Large intestine (tissue), 3 donors: ENCODE measurements at regions not wholly inside any gene's neighbourhood (a gene's known extent, or its start where the extent isn't known, plus 50 kb on each side); places are given as distances from the start of the nearest gene placed in this dataset.

Experiments used
- DNase-seq, 2 donors: peaks; one replicate each; pipeline versions ENCODE4 v3.0.0 to v3.0.0-alpha.2; 2013
- H3K27ac ChIP-seq: one replicate; pipeline ENCODE4 v1.5.1; 2013; ENCODE audit warnings: low read length
- H3K27me3 ChIP-seq: 2 replicates; pipeline ENCODE4 v1.6.1; 2013; ENCODE audit warnings: low read length; ENCODE audit not compliant: control insufficient read depth, insufficient read depth
- H3K36me3 ChIP-seq: 2 replicates; pipeline ENCODE4 v1.6.1; 2013; ENCODE audit warnings: low read length; ENCODE audit not compliant: control insufficient read depth, insufficient read depth
- H3K4me1 ChIP-seq: one replicate; pipeline ENCODE4 v1.6.1; 2013; ENCODE audit warnings: low read length; ENCODE audit not compliant: control insufficient read depth, insufficient read depth
- H3K4me3 ChIP-seq: one replicate; pipeline ENCODE4 v1.5.1; 2013; ENCODE audit warnings: low read length
- H3K9me3 ChIP-seq: one replicate; pipeline ENCODE4 v1.6.1; 2013; ENCODE audit warnings: mild to moderate bottlenecking, low read depth, low read length, moderate library complexity; ENCODE audit not compliant: control insufficient read depth
- WGBS: methylation state at CpG from one replicate; pipeline ENCODE4 v1.1.5; 2013; ENCODE audit warnings: low lambda C conversion rate; ENCODE audit not compliant: insufficient coverage; 5-methylcytosine and 5-hydroxymethylcytosine counted together

- Histone ChIP-seq H3K4me3 (no peak overlapping the region), H3K27ac (no peak overlapping the region), H3K4me1 (no peaks in the 10 kb centered on the region), H3K27me3 (no peaks in the 10 kb centered on the region), H3K9me3 (no peaks in the 10 kb centered on the region), H3K36me3 (no peaks in the 10 kb centered on the region)
- no peak for DNase-seq
- 96% methylated on average over 3 of the region's 3 CpGs for WGBS
Observed at GRCh38 chr2:175401956-175402469, 220.5 kb upstream of the ATP5MC3 start.

- Histone ChIP-seq H3K36me3 (no peaks in the 10 kb centered on the region), H3K4me3 (no peak overlapping the region), H3K27ac (no peak overlapping the region), H3K27me3 (no peaks in the 10 kb centered on the region), H3K9me3 (no peaks in the 10 kb centered on the region), H3K4me1 (no peaks in the 10 kb centered on the region)
- WGBS, result no CpG with 5 or more reads among the region's 6 CpGs
- no peak for DNase-seq
Observed at GRCh38 chr2:175400975-175401374, 219.5 kb upstream of the ATP5MC3 start.

GRCh38 chr2:175399326-175399725 lies 217.8 kb upstream of the ATP5MC3 start:
- WGBS, result 82% methylated on average over 2 of the region's 4 CpGs
- no peak overlapping the region for H3K4me3 ChIP-seq
- no peak for DNase-seq

GRCh38 chr2:175398848-175399247 lies 217.3 kb upstream of the ATP5MC3 start:
- H3K36me3 ChIP-seq, result no peaks in the 10 kb centered on the region
- no peaks in the 10 kb centered on the region for H3K27me3 ChIP-seq
- no peaks in the 10 kb centered on the region for H3K4me1 ChIP-seq
- no peaks in the 10 kb centered on the region for H3K9me3 ChIP-seq
- 90% methylated on average over 2 of the region's 6 CpGs for WGBS
- H3K4me3 ChIP-seq, result no peak overlapping the region
- no peak for DNase-seq
- no peak overlapping the region for H3K27ac ChIP-seq

More at GRCh38 chr2:175399326-175399725, 217.8 kb upstream of the ATP5MC3 start:
- no peaks in the 10 kb centered on the region for H3K27me3 ChIP-seq
- no peaks in the 10 kb centered on the region for H3K36me3 ChIP-seq
- no peaks in the 10 kb centered on the region for H3K9me3 ChIP-seq
- H3K4me1 ChIP-seq, result no peaks in the 10 kb centered on the region
- H3K27ac ChIP-seq, result no peak overlapping the region

GRCh38 chr2:175396696-175397095 lies 215.2 kb upstream of the ATP5MC3 start:
- no peak overlapping the region for H3K4me3 ChIP-seq
- H3K27me3 ChIP-seq, result no peaks in the 10 kb centered on the region
- H3K4me1 ChIP-seq, result no peaks in the 10 kb centered on the region
- no peak overlapping the region for H3K27ac ChIP-seq
- no peaks in the 10 kb centered on the region for H3K36me3 ChIP-seq
- H3K9me3 ChIP-seq, result no peaks in the 10 kb centered on the region
- DNase-seq, result no peak

GRCh38 chr2:175393851-175394250 lies 212.3 kb upstream of the ATP5MC3 start:
- no peak overlapping the region for H3K4me3 ChIP-seq
- H3K27me3 ChIP-seq, result no peaks in the 10 kb centered on the region
- no peak overlapping the region for H3K27ac ChIP-seq
- no peaks in the 10 kb centered on the region for H3K36me3 ChIP-seq
- WGBS, result no CpG with 5 or more reads among the region's 1 CpG
- DNase-seq, result no peak
- H3K4me1 ChIP-seq, result no peaks in the 10 kb centered on the region
- no peaks in the 10 kb centered on the region for H3K9me3 ChIP-seq

- Histone ChIP-seq H3K27ac (no peak overlapping the region), H3K36me3 (no peaks in the 10 kb centered on the region), H3K27me3 (no peaks in the 10 kb centered on the region), H3K4me1 (no peaks in the 10 kb centered on the region), H3K9me3 (no peaks in the 10 kb centered on the region), H3K4me3 (no peak overlapping the region)
- DNase-seq, result no peak
- WGBS, result 80% methylated on average over 1 of the region's 2 CpGs
Observed at GRCh38 chr2:175383286-175383685, 201.8 kb upstream of the ATP5MC3 start.

- no peak for DNase-seq
- Histone ChIP-seq H3K4me1 (no peaks in the 10 kb centered on the region), H3K27me3 (no peaks in the 10 kb centered on the region), H3K9me3 (no peaks in the 10 kb centered on the region), H3K36me3 (no peaks in the 10 kb centered on the region), H3K27ac (no peak overlapping the region), H3K4me3 (no peak overlapping the region)
- WGBS, result 100% methylated on average over 1 of the region's 1 CpG
Observed at GRCh38 chr2:175373729-175374128, 192.2 kb upstream of the ATP5MC3 start.

- Histone ChIP-seq H3K27ac (no peak overlapping the region), H3K4me1 (no peaks in the 10 kb centered on the region), H3K4me3 (no peak overlapping the region), H3K9me3 (no peaks in the 10 kb centered on the region), H3K27me3 (peaks cover 2% of the 10 kb centered on the region), H3K36me3 (no peaks in the 10 kb centered on the region)
- WGBS, result 29% methylated on average over 1 of the region's 8 CpGs
- no peak for DNase-seq
Observed at GRCh38 chr2:175372704-175373701, 191.5 kb upstream of the ATP5MC3 start.

GRCh38 chr2:175371378-175371777 lies 189.9 kb upstream of the ATP5MC3 start:
- Histone ChIP-seq H3K4me1 (no peaks in the 10 kb centered on the region), H3K36me3 (no peaks in the 10 kb centered on the region), H3K9me3 (no peaks in the 10 kb centered on the region), H3K27ac (no peak overlapping the region), H3K4me3 (no peak overlapping the region), H3K27me3 (peaks cover 7% of the 10 kb centered on the region)
- DNase-seq, result no peak

- no peak overlapping the region for H3K27ac ChIP-seq
- peak; percentile 29 to 44 for DNase-seq
- H3K36me3 ChIP-seq, result no peaks in the 10 kb centered on the region
- H3K4me1 ChIP-seq, result no peaks in the 10 kb centered on the region
- no CpG with 5 or more reads among the region's 7 CpGs for WGBS
- H3K27me3 ChIP-seq, result peaks cover 14% of the 10 kb centered on the region
- H3K9me3 ChIP-seq, result no peaks in the 10 kb centered on the region
- no peak overlapping the region for H3K4me3 ChIP-seq
Observed at GRCh38 chr2:175366815-175367214, 185.3 kb upstream of the ATP5MC3 start.
